Right renal pelvis (tissue), 4 donors: ENCODE measurements at regions not wholly inside any gene's neighbourhood (a gene's known extent, or its start where the extent isn't known, plus 50 kb on each side); places are given as distances from the start of the nearest gene placed in this dataset.
A peak's percentile ranks its signal among the peaks of the same experiment; 100 is the strongest.

Source experiments
- DNase-seq, 4 donors: peaks; one replicate each; pipeline ENCODE4 v3.0.0-alpha.2; 2013; ENCODE audit warnings: low read depth in 4 of 4, low spot score in 3 of 4, missing footprints in 1 of 4

DNA sequence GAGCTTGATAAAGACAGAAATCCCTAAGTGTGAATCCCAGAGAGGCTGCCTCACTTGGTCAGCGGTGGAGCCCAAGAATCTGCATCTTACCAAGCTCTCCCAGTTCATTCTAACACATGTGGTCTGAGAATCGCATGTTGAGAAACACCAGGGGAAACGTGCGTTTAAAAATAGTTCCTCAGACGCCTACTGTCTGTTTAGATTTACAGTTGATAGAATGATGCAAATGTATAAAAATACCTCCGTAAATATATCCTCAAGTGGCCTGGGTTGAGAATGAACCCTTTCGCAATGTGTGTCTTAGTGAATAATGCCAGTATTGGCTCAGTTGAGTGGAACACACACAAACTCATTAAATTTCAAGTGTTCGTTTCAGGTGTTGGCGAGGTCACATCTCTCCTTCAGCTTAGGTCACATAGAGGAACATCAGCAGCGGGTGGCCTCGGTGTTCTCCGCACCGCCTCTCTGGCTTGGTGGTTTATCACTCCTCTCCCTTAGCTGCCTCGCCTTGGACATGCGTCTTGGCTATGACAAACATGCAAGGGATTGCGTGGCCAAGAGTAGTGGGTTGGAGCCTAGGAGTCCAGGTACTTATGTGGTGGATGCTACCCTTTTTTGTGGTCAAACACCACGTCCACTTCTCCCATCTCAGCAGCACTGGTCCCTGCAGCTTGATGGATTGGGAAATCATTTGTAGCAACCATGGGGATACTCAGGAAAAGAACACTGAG lies 117.6 kb upstream of the SPATA13 start:
- DNase-seq: no peak

DNA sequence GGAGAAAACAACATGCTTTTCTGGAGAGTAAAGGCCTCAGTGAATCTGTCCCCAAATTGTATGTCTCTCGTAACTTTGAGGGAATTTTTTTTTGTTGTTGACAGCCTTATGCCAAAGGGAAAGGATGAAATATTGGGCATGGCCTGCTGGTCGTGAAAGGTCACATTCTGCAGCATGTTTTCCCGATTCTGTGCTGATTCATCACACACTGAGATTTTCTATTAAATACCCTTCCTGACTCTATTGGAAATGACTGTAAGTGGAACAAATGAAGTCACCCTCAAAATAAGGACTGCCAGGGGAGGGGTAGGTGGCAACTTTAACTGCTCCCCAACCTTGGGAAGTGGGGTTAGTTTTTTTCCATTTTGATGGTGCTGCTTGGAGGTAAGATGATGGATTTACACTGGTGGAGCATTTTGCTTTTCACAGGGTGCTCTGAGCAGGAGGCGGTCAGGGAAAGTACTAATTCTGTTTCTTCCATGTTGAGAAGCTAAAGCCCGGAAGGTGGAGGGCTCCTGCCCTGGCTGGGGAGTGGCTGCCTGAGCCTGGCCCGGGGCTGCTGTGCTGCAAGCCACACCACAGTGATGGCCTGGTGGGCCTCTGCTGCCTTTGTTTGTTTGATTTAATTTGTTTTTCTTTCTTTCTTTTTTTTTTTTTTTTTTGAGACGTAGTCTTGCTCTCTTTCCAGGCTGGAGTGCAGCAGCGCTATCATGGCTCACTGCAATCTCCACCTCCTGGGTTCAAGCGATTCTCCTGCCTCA lies 116.8 kb upstream of the SPATA13 start:
- DNase-seq: no peak

DNA sequence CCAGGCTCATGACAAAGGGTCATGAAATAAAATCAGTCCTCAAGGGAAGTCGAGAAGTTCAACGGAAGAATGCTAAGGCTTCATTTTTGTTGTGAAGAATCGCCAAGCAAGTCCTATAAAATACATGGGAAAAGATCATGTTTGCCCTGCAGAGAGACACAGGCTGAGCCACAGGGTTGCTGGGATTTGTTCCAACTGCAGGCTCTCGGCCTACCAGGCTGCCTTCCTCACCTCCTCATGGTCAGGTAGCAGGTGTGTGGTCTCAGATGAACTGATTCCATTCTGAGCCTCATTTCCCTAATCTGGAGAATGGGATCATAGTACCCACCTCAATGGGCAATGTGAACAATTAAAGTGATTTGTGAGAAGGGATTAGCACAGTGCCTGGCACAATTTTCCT lies 114.9 kb upstream of the SPATA13 start:
- DNase-seq: no peak

DNA sequence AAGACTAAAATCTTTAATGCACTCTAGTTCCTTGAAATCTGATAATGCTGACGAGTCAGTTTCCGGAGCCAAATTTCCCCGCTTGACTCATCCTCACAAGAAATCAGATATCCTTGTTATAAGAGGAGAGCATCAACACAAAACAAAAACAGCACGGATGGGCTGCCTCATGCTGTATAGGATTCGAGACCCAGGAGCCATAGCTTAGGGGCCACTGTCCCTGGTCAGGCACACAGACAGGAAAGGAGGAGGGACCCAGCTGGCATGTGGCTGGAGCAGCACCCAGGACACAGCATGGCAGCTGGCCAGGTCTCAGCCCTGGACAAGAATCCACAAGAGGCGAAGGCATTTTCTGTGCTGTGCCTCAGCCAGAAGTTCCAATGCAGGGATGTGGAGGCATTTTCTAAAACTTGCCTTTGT lies 110.2 kb upstream of the SPATA13 start:
- DNase-seq: no peak

DNA sequence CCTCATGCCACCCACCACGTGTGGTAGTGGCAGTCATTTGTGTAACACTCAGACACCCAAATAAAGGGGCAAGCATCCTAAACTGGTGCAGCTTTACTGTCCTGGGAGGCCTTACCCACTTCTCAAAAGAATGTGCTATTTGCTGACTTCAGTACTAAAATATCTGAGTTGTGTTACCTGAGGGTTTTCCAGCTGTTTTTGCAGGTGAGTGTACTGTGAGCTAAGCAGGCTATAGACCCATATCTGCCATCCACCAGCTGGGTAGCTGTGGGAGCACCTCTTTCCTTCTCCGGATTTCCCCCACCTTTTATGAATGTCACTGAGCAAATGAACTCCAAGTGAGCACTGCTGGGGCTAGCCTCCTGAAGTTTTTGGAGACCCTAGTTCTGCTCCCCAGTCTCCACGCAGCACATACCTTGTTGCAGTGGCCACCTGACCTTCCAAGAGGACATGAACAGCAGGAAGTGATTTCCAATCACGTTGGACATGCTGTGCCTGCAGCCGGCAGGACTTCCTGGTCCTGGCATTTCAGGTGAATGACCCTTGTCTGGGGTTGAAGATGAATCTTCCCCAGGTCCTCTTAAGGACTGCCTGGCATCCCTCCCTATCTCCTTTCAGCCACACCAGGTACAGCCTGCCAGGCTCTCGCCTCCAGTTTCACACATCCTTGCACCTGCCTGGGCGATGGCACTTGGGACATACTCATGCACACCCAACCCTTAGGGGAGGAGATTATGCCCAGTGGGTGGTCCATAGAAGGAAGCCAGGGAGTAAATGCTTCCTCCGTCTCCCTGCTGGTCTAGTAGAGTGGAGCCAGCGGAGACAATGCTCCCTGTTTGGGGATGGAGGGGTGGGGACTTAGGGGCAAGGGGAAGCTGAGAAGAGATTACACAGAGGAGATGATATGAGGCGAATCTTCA lies 109.5 kb upstream of the SPATA13 start:
- no peak for DNase-seq

DNA sequence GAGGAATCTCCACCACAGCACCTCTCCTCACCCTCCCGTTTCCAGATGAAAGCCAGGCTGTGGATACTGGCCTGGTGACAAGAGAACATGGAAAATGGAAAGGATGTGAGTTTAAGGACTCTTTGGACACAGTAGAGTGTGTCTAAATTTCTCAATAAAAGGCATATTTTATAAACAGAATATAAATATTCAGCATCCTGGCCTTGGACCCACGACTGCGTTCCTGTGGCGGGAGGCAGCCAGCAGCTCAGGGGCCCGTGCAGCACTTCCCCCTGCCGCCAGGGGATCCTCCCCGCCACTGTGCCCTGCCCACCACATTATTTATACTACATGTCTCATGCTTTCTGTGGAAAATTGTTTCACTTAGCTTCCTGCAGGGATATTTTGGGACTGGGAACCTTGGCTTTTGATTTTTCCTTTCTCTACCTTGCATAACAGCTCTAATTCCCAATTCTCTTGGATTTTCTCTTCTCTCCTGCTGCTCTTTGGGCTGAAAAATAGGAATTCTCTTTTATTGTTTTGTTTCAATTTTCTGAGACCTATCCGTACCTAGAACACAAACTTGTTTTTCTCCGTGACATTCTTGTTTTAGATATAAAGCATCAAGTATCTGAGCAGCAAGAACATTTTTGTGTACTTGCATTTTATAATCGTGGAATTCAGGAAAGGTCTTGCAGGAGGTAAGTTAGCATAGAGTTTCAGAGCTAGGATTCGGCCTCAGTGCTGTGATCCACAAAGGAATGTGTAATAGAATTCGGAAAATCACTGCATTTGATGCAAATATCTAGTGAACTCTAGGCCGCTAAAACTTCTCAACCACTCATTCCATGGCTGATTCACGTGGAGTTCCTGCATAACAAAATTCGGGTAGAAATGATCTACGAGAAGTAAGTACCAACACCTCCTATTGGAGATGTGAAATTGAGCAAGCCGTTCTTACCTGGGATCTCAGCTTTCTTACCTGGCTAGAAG lies 107.7 kb upstream of the SPATA13 start:
- no peak for DNase-seq

DNA sequence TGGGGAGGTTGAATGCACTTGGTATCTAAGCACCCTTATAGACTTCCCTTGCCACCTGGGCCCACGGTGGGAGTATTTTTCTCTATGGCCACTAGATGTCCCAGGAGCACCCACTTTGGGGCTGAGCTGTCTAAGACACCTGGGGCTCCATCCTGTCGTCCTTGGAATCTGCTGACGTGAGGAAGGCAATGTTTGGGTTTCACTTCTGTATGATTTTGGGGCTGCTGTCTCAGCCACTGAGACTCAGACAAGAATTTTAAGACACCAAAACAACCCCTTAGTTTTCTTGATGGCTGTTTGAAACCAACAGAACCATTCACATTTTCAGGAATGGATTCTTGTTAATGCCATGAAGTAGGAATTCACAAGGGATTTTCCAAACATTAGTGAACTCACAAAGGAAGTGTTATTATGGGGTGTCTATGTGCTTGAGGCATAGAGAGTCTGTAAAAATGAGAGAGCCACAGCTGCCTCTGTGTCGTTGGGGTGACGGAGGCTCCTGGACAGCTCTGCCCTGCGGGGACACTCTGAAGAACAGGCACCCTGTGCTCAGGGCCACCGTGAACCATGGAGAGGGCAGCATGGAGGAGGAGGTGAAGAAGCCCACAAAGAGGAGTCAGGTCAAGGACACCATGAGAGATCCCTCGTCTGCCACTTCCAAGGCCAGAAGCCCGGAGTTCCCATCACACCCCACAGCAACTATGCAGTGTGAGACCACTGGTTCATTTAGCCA lies 106.8 kb upstream of the SPATA13 start:
- DNase-seq: peak in 3 of 4 donors; percentile 57 to 75 (median 62)

DNA sequence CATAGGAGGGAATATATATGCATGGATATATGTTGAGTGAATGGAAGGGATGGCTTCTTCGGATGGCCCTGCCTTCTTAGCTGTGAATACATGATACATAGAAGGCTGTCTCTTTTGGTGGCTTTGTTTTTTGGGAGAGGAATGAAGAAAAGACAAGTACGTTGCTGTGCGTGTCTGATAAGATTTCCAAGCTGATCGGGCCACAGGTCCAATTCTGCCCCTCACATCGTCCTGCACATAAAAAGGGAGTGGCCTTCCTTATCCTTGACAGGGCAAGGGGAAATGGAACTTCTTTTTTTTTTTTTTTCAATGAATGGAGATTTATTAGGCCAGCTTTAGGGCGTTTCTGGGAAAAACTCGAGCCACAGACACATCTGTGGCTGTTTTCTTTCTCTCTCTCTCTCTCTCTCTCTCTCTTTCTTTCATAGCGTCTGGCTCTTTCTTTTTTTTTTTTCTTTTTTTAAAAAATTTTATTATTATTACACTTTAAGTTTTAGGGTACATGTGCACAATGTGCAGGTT lies 103.8 kb upstream of the SPATA13 start:
- DNase-seq: no peak

DNA sequence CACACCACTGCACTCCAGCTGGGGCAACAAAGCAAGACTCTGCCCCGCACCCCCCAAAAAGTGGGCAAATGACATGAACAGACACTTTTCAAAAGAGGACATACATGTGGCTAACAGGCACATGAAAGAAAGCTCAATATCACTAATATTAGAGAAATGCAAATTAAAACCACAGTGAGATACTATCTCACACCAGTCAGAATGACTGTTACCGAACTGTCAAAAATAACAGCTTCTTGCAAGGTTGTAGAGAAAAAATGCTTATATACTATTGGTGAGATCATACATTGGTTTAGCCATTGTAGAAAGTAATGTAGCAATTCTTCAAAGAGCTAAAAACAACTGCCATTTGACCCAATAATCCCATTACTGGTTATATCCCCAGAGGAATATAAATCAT lies 99.5 kb upstream of the SPATA13 start:
- no peak for DNase-seq

DNA sequence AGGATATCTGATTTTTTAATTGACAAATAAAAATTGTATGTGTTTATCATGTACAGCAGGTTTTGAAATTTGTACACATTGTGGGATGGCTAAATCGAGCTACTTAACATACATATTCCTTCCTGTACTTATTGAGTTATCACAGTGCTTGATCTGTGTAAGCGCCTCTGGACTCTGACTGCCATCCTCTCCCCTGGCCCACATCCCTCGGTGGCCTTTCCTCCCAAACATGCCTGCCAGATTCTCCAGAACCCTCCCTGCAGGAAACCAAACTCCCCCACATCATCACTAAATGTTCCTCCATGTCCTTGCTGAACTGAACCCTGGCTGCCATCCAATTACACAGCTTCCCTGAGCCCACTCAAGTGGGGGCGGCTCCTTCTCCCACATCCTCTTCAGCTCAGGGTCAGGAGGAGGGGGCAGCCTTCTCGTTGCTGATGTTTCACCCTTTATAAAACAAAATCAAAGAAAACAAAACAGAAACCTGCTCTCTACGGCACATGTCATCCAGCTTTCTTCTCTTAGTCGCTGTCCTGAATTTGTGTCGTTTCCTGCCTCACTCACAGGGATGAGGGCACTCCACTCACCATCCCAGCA lies 97.1 kb upstream of the SPATA13 start:
- DNase-seq: no peak

DNA sequence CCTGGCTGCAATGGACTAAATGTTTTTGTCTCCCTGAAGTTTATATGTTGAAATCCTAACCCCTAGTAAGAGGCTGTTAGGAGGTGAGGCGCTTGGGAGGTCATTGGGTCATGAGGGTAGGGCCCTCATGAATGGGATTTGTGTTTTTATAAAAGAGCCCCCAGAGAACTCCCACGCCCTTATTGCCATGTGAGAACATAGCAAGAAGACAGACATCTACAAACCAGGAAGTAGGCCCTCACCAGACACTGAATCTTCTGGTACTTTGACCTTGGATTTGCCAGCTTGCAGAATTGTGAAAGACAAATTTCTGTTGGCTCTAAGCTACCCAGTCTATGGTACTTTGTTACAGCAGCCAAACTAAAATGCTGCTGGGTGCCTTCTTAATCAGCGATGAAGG lies 96.1 kb upstream of the SPATA13 start:
- DNase-seq: no peak

DNA sequence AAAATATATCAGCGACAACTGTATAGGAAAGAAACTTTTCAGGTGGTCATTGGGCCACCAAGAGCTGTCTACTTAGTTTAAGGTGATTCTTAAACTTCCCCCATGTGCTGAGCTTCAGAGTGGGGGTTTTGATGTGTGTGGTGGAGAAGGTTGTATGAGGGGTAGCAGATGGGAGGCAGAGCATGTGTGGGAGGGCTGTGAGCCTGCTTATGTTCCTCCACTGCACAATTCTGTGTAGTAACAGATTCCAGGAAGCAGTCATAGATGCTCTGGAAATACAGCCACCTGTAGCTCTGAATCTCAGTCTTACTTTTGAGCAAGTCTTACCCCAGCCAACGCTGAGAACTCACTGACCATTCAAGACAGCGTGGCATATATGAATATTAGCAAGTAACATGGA lies 95.3 kb upstream of the SPATA13 start:
- no peak for DNase-seq

DNA sequence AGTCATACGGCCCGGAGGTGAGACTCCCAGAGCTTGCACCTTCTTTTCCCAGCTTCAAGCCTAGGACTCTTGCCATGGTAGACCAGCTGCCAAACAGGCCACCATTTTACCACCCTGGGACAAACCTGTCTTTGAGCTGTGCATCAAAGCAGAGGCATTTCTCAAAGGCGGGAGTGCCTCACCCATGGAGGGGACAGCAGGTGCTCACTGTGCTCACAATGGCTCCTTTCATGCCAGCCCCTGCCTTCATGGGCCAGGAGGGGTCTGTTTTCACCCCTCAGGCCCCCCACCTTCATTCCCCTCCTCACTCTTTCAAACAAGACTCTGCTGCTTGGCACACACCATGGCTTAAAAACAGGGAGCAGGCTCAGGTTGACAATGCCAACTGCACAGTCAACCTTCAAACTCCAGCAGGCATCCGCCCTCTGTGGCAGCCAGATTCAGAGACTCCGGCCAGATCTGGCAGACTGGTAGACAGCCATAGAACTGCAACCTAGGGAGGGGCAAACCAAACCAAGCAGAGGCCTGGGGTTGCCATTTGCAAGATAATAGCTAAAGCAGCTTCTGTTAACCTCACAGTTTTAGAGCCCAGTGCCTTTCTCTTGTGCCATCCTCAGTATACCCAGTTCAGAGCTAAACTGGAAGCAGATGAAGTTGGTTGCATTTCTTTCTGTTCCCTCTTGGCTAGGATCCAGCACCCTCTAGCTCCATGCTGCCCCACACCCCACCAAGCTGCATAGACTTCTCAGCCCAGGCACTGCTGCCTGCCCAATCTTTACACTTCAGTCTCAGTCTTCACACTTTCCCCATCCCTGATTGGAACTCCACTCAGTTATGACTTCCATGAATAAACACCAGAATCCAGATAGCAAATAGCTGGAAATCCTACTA lies 93.9 kb upstream of the SPATA13 start:
- no peak for DNase-seq

DNA sequence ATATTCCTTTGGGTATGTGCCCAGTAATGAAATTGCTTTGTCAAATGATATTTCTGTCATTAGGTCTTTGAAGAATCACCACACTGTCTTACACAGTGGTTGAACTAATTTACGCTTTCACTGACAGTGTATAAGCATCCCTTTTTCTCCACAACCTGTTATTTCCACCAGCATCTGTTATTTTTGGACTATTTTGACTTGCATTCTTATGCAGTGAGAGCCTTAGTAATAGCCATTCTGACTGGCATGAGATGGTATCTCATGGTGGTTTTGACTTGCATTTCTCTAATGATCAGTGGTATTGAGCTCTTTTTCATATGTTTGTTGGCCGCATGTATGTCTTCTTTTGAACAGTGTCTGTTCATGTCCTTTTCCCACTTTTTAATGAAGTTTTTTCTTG lies 92.0 kb upstream of the SPATA13 start:
- DNase-seq: no peak

DNA sequence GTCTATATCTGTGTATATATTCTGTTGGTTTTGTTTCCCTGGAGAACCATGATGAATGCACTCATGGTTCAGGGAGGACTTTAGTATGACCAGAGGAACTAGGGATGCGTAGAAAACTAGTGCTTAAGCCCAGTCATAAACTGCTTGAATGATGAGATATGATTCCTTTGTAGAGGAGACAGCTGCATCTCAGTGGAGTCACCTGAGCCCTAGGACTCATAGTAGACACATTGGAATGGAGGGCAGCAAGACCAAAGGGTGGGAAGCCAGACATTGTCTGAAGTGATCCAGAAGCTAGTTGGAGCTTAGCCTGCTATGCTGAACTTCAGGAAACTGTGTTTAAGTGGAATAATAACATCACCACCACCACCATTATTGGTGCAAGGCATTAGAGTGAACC lies 89.5 kb upstream of the SPATA13 start:
- no peak for DNase-seq

DNA sequence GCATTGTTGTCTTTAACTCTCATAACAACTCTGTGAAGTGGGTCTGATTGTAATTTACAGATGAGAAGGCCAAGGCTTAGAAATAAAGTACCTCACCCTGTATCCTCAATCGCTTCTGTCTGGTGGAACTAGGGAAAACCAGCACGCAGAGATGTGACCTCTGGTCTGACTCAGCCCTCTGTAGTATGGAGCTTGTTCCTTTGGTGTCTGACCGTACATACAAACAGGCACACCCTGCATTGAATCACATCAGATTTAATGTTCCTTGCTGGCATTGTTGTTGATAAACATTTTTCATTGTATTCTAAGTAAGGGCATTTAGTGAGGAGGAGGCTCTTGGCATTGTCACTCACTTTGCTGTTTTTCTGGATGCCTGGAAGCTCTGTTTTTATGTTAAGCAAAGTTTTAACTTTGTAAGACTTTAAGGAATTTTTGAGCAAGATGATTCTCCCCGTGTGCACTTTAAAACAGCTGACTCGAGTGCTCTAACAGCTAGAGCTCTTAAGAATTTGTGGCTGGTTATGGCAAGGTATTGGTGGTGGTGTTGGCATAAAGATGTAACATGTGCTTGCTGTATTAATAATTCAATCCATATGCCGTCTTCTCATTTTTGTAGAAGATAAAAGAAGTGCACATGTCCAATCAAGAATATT lies 89.0 kb upstream of the SPATA13 start:
- DNase-seq: no peak

DNA sequence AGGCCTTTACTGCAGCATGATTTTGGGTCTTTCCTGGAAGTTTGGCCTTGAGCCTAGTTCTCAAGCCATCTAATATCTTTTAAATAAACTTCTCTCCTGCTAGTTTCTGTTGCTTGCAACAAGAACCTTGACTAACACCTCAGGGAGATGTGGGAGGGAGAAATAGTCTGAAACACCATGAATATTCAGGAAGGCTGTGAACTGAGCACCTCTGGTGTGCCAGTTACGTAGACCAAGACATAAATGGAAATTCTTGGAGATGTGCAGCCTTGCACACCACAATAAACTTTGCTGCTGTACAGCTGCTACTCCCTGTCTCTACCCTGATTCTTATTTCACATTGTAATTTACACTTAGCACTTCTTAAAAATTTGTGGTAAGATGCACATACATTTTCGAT lies 86.9 kb upstream of the SPATA13 start:
- DNase-seq: no peak
